Activated naive CD8-positive, alpha-beta T cell treated with anti-CD3 and anti-CD28 coated beads, Interleukin-2, amount 10 ng/mL, durations not matched to agents 7 days and 5 days (primary cell): ENCODE measurements at regions not wholly inside any gene's neighbourhood (a gene's known extent, or its start where the extent isn't known, plus 50 kb on each side); places are given as distances from the start of the nearest gene placed in this dataset.
"Not testable (repeated sequence)": the region's sequence is repeated elsewhere in the genome, so short reads cannot be mapped to it uniquely, and the experiment has no call there.

Experiments
- ATAC-seq: fragments of 150-1000 bp; cut with Tn5 transposase; one replicate; pipeline ENCODE4 v1.10.0; 2021; ENCODE audit warnings: low read depth, moderate library complexity
- POLR2A ChIA-PET: fragments of 350-600 bp; sonication (Branson Sonifier 250); formaldehyde crosslinking; loops from one replicate; lab custom pipeline; 2021; ENCODE audit warnings: antibody characterized with exemption; lab: Charles Lee
- DNase-seq: peaks from one replicate; pipeline ENCODE4 v3.0.0; 2021
- H3K27ac Mint-ChIP-seq: one replicate; pipeline ENCODE4 v1.8.0; 2022; ENCODE audit warnings: mild to moderate bottlenecking, mixed read lengths
- H3K27me3 Mint-ChIP-seq: one replicate; pipeline ENCODE4 v1.8.0; 2022; ENCODE audit warnings: mild to moderate bottlenecking, moderate library complexity, mixed read lengths
- H3K36me3 Mint-ChIP-seq: one replicate; pipeline ENCODE4 v1.8.0; 2021; ENCODE audit warnings: mild to moderate bottlenecking, mixed read lengths
- H3K4me1 Mint-ChIP-seq: one replicate; pipeline ENCODE4 v1.8.0; 2021; ENCODE audit warnings: mixed read lengths
- H3K4me3 Mint-ChIP-seq: one replicate; pipeline ENCODE4 v1.8.0; 2022; ENCODE audit warnings: mild to moderate bottlenecking, moderate library complexity, mixed read lengths
- H3K9me3 Mint-ChIP-seq: one replicate; pipeline ENCODE4 v1.8.0; 2021; ENCODE audit warnings: mixed read lengths

DNA sequence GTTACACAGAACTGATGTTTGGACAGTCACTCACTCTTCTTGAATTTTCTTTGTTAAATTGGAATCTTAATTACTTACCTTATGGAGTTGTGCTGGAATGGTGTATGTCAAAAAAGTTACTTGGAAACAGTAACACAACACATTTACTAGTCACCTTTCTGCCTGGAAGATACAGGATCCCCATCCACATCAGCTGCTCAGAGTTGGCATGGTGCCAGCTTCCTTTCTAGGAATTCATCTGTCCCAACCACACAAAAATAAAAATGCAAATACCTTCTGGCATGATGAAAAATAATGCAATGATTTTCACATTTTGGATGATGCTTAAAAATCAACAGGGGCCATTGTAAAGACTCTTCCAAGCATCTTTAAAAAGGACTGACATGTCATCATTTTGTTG, 341.5 kb downstream of the TMEM38B start:
- POLR2A ChIA-PET: no interaction called here
- Mint-ChIP-seq H3K27me3 (no peaks in the 10 kb centered on the region), H3K27ac (no peak overlapping the region), H3K4me1 (no peaks in the 10 kb centered on the region), H3K4me3 (no peak overlapping the region), H3K9me3 (no peaks in the 10 kb centered on the region), H3K36me3 (no peaks in the 10 kb centered on the region)
- DNase-seq (no peak), ATAC-seq (no peak)

DNA sequence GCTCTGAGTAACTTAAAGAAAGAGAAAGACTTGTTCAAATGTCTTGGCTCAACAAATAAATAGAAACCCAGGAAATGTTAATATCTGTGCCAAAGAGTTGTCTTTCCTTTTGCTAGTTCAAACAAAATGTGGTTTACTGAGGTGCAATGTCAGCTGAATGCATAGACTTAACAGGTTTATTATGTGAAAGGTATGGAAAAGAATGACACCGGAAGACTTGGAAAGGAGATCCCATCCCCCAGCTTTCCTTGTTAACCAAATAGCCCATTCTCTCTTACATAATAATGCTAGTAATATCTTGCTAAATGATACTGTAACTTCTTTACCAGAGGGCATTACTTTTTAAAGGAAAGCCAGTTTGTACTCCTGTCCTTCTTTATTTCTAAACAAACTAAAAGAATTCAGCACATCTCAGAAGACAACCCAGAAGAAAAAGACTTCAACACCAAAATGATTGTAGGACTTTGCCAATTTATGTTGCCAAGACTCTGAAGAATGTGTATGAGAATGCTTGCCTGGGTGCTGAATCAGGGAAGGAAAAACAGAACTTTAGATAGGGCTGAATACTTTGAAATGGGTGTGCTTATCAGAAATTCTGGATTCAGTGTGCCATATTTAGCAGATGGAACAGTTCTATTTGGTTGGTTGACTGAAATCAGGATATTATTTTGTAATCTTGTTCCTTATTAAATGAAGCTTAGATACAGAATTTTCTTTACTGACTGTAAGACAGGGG, 344.1 kb downstream of the TMEM38B start:
- H3K4me3 Mint-ChIP-seq: no peak overlapping the region
- ATAC-seq: no peak
- POLR2A ChIA-PET: no interaction called here
- no peak overlapping the region for H3K27ac Mint-ChIP-seq
- DNase-seq: no peak
- no peaks in the 10 kb centered on the region for H3K9me3 Mint-ChIP-seq
- no peaks in the 10 kb centered on the region for H3K27me3 Mint-ChIP-seq
- H3K4me1 Mint-ChIP-seq: no peaks in the 10 kb centered on the region
- no peaks in the 10 kb centered on the region for H3K36me3 Mint-ChIP-seq

DNA sequence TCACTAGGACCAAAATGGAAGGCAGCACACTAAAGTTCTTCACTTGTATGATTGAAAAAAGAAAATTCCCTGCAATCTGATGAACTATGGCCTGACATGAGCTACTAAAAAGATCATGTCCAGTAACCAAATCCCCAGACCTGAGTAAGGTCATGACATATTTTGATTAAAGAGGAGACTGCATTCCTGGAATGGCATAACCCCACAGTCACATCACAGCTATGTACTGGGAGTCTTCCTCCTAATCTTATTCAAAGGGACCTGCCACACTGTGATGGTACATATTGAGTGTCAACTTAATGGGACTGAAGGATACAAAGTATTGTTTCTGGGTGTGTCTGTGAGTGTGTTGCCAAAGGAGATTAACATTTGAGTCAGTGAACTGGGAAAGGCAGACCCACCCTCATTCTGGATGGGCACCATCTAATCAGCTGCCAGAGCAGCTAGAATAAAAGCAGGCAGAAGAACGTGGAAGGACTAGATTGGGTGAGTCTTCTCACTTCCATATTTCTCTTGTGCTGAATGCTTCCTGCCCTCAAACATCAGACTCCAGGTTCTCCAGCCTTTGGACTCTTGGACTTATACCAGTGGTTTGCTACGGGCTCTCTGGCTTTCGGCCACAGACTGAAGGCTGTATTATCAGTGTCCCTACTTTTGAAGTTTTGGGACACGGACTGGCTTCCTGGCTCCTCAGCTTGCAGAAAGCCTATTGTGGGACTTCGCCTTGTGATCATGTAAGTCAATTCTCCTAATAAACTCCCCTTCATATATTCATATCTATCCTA, 345.0 kb downstream of the TMEM38B start:
- H3K4me3 Mint-ChIP-seq: no peak overlapping the region
- H3K4me1 Mint-ChIP-seq: no peaks in the 10 kb centered on the region
- no peaks in the 10 kb centered on the region for H3K9me3 Mint-ChIP-seq
- no peaks in the 10 kb centered on the region for H3K36me3 Mint-ChIP-seq
- H3K27ac Mint-ChIP-seq: no peak overlapping the region
- POLR2A ChIA-PET: no interaction called here
- ATAC-seq (no peak), DNase-seq (no peak)
- H3K27me3 Mint-ChIP-seq: no peaks in the 10 kb centered on the region

DNA sequence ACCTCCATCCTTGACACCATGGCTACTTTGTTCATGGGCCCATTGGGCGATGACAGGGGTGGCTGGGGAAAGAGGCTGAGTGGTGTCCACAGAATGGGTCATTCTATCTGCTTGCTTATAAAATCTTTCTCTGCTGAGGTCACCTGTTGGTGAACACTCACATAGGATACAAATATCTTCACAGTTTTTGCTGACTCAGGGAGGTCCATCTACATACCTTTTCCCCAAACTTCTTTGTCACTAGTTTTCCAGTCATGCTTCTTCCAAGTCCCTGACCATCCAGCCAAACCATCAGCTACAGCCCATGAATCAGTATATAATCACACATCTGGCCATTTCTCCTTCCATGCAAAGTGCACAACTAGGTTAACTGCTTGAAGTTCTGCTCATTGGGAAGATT, 347.6 kb downstream of the TMEM38B start:
- H3K4me1 Mint-ChIP-seq, H3K27ac Mint-ChIP-seq, H3K36me3 Mint-ChIP-seq, H3K4me3 Mint-ChIP-seq, DNase-seq, POLR2A ChIA-PET, ATAC-seq, H3K9me3 Mint-ChIP-seq, H3K27me3 Mint-ChIP-seq: not testable (repeated sequence)

DNA sequence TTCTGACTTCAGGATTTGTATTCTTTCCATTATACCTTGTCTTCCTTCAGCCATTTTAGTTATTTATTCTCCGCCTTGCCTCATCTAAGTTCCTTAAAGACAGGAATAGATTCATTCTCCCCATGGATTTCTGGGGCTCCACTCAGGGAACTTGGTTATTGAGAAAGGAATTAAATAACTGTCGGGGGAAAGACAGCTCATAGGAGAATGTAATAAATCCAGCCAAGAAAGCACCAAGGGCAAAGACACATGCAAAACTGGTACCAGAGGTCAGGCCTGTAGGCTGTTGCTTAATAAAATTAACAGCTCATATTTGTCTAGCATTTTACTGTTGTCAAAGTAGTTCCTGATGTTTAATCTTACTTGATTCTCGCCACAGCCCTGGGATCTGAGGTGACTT, 357.2 kb downstream of the TMEM38B start:
- H3K9me3 Mint-ChIP-seq: peaks cover 2% of the 10 kb centered on the region
- H3K36me3 Mint-ChIP-seq: no peaks in the 10 kb centered on the region
- H3K4me3 Mint-ChIP-seq: no peak overlapping the region
- no peaks in the 10 kb centered on the region for H3K27me3 Mint-ChIP-seq
- no peak for DNase-seq
- H3K4me1 Mint-ChIP-seq: no peaks in the 10 kb centered on the region
- POLR2A ChIA-PET: no interaction called here
- no peak for ATAC-seq
- no peak overlapping the region for H3K27ac Mint-ChIP-seq

DNA sequence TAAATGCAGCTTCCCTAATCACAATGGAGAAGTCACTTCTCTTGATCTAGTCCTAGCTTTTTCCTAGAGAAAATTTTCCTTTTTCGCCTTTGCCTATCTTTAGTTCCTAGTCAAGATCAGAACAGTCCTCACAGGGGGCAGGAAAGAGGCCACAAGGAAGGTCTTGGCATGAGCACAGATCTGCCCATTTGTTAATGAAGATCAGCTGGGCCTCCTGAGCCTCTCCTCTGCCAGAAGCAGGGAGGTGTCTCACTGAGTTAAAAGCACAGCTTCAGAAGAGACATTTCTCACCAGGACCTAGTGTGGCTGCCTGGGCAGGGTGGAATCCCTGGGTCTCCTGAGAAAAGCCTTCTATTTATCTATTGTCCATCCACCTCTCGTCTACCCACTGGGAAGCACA, 357.8 kb downstream of the TMEM38B start:
- Mint-ChIP-seq H3K9me3 (peaks cover 2% of the 10 kb centered on the region), H3K27ac (no peak overlapping the region), H3K4me1 (no peaks in the 10 kb centered on the region), H3K36me3 (no peaks in the 10 kb centered on the region), H3K4me3 (no peak overlapping the region), H3K27me3 (no peaks in the 10 kb centered on the region)
- DNase-seq (no peak), ATAC-seq (no peak)
- POLR2A ChIA-PET: no interaction called here

DNA sequence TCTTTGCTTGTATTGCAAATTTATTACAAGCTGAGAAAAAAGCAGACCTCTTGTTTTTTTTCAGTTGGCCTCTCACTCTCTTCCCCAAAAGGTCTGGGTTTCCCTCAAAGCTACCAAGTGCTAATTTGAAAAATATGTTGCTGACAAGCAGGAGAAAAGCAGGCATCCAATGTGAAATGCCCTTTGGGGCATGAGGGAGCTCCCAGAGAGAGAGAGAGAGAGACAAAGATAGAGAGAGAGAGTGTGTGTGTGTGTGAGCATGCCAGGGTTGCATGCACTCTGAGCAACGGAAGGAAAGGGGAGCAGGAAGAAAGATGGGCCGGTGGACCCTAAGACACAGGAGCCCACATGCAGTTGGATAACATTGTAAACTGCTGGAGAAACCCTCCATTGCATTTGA, 358.4 kb downstream of the TMEM38B start:
- Mint-ChIP-seq H3K36me3 (no peaks in the 10 kb centered on the region), H3K27ac (no peak overlapping the region), H3K9me3 (peaks cover 2% of the 10 kb centered on the region), H3K27me3 (no peaks in the 10 kb centered on the region), H3K4me1 (no peaks in the 10 kb centered on the region), H3K4me3 (no peak overlapping the region)
- ATAC-seq (no peak), DNase-seq (no peak)
- POLR2A ChIA-PET: no interaction called here

DNA sequence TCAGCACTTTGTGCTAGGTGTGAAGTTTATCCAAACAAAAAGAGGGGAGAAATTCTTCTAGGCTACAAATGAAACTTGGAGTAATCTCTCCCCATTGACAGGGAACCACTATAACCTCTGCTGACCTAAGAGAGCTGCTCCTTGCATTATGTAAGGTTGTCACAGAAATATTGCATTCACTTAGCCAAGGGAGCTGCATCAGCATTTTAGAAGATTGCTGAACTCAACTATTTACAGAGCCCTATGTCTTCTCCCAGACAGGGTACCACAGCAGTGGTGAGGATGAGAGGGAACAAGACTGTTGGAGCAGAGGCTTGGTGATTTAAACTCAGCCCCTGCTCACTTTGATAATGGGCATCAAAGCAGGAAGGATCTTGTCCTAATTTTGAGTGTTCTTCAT, 362.0 kb downstream of the TMEM38B start:
- no peak for ATAC-seq
- no peaks in the 10 kb centered on the region for H3K27me3 Mint-ChIP-seq
- H3K27ac Mint-ChIP-seq: no peak overlapping the region
- H3K4me1 Mint-ChIP-seq: no peaks in the 10 kb centered on the region
- no peak overlapping the region for H3K4me3 Mint-ChIP-seq
- DNase-seq: no peak
- no peaks in the 10 kb centered on the region for H3K36me3 Mint-ChIP-seq
- POLR2A ChIA-PET: no interaction called here
- peaks cover 2% of the 10 kb centered on the region for H3K9me3 Mint-ChIP-seq

DNA sequence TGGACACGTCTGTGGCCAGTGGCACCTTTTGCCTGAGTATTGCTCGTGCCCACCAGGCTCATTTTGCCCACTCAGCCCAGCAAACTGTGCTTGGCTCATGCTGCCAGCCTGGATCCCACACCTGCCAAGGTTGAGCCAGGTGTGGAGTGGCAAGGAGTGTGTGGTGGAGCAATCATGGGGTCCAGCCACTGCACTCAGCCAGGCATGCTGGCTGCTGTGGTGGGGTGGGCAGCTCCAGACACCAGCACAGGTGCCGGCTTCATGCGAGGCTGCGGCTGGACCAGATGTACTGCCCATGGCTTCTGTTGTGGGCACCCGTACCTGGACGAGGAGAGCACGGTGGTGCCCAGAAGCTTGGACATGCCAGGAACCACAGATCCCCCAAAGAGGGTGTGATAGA, 364.1 kb downstream of the TMEM38B start:
- no peak overlapping the region for H3K27ac Mint-ChIP-seq
- no peak for ATAC-seq
- no peaks in the 10 kb centered on the region for H3K4me1 Mint-ChIP-seq
- no peak overlapping the region for H3K4me3 Mint-ChIP-seq
- peaks cover 2% of the 10 kb centered on the region for H3K27me3 Mint-ChIP-seq
- H3K36me3 Mint-ChIP-seq: no peaks in the 10 kb centered on the region
- no peak for DNase-seq
- peaks cover 2% of the 10 kb centered on the region for H3K9me3 Mint-ChIP-seq
- POLR2A ChIA-PET: no interaction called here

DNA sequence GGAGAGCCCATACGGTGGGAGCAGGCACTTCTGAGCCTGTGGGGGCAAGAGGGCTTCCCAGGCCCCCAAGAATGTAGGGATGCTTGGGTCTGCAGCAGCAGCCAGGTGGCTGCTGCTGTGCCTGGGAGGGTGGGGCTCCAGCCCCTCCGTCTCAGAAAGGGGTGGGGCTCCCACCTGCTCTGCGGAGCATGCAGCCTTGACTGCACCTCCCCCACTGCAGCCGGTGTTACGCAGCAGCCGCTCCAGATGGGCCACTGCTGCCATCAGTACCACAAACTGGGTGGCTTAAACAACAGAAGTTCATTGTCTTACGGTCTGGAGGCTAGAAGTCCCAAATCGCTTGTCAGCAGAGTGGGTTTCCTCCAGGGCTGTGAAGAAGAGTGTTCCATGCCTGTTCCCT, 365.5 kb downstream of the TMEM38B start:
- Mint-ChIP-seq H3K27ac (no peak overlapping the region), H3K27me3 (peaks cover 2% of the 10 kb centered on the region), H3K9me3 (no peaks in the 10 kb centered on the region), H3K4me1 (no peaks in the 10 kb centered on the region), H3K36me3 (no peaks in the 10 kb centered on the region), H3K4me3 (no peak overlapping the region)
- POLR2A ChIA-PET: no interaction called here
- ATAC-seq (no peak), DNase-seq (no peak)

DNA sequence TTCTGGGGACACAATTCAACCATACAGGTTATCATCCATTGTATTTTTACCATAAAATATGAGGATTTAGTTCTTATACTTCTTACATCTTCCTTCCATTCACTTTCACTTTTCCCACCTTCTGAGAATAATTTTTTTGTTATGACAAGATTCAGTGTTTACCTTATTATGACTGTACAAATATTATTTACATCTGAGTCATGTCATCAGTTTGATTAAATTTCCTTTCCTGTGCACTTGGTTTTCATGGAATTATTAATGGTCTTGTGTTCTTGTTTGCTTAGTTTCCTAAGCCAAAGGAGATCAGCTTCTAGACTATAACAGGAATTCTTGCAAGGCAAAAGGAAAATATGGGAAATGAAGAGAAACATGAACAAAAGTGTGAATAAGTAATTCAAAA, 366.5 kb downstream of the TMEM38B start:
- H3K4me1 Mint-ChIP-seq: no peaks in the 10 kb centered on the region
- DNase-seq (no peak), ATAC-seq (no peak)
- POLR2A ChIA-PET: no interaction called here
- H3K36me3 Mint-ChIP-seq: no peaks in the 10 kb centered on the region
- no peak overlapping the region for H3K4me3 Mint-ChIP-seq
- no peak overlapping the region for H3K27ac Mint-ChIP-seq
- no peaks in the 10 kb centered on the region for H3K9me3 Mint-ChIP-seq
- peaks cover 2% of the 10 kb centered on the region for H3K27me3 Mint-ChIP-seq

DNA sequence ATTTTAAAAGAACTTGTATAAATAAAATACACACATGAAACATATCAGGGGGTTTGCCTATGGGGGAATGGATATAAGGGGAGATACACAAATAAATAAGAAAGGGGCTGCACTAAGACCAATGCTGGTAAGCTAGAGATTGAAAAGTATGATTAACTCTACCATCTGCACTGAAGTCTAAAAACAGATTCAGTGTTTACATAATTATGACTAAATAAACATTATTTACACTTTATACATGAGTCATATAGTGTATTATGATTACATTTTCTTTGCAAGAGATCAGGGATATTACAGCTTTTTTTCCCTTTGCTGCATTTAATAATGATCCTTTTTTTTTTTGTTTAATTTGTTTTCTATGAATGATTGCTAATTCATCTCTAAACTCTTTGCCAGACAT, 367.9 kb downstream of the TMEM38B start:
- POLR2A ChIA-PET: no interaction called here
- peaks cover 2% of the 10 kb centered on the region for H3K27me3 Mint-ChIP-seq
- no peaks in the 10 kb centered on the region for H3K9me3 Mint-ChIP-seq

DNA sequence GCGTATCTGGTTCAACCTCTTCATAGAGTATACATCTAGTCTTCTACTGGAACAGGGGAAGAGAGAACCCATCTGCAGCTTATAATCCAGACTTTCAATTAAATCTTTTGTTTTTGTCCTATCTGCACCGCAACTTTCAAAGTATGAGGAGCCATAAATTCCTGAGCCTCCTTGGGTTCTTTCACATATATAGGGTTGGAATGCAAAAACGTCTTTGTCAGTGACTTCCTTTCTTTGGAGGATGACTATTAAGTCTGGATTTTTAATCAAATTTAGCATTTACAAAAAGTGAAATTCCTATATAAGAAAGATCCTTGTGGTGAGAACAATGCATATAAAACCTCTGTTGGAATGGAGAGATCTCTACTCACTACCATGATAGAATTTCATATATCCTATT, 370.8 kb downstream of the TMEM38B start:
- H3K27me3 Mint-ChIP-seq: peaks cover 2% of the 10 kb centered on the region
- POLR2A ChIA-PET: no interaction called here
- no peak for ATAC-seq

More for the DNA sequence above, 367.9 kb downstream of the TMEM38B start:
- Mint-ChIP-seq H3K36me3 (no peaks in the 10 kb centered on the region), H3K4me1 (no peaks in the 10 kb centered on the region), H3K27ac (no peak overlapping the region), H3K4me3 (no peak overlapping the region)
- no peak for ATAC-seq
- DNase-seq: no peak

DNA sequence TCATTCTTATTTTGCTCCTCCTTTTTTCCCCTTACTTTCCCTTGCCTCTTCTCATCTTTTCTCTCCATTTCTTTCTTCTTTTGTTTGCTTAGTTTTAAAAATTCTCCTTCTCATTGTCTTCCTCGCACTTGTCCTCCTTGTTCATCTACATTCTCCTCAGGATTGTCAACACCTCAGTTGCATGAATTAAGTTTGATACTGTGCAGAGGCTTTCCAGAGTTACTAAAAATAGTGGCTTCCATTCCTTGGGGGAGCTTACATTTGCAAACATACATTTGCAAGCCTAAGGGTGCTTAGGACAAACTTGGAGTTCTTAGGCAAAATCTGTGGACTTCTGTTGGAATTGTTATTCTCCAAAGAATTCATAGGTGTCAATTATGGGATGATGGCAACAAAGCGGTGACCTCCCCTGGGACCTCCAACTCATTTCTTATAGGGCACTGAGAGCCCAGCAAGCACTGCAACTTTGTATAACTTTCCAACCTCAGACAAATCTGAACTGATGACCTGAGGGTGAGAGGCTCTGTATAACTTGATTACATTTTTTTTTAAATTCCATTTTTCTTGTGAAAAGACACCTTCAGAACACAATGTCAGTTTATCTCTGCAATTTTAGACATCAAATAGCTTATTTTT, 371.4 kb downstream of the TMEM38B start:
- H3K4me1 Mint-ChIP-seq: no peaks in the 10 kb centered on the region
- no peaks in the 10 kb centered on the region for H3K36me3 Mint-ChIP-seq
- H3K9me3 Mint-ChIP-seq: no peaks in the 10 kb centered on the region
- DNase-seq (no peak), ATAC-seq (no peak)
- H3K27me3 Mint-ChIP-seq: peaks cover 2% of the 10 kb centered on the region
- no peak overlapping the region for H3K4me3 Mint-ChIP-seq
- no peak overlapping the region for H3K27ac Mint-ChIP-seq
- POLR2A ChIA-PET: no interaction called here

More for the DNA sequence above, 370.8 kb downstream of the TMEM38B start:
- H3K27ac Mint-ChIP-seq: no peak overlapping the region
- no peak overlapping the region for H3K4me3 Mint-ChIP-seq
- no peaks in the 10 kb centered on the region for H3K4me1 Mint-ChIP-seq
- H3K36me3 Mint-ChIP-seq: no peaks in the 10 kb centered on the region
- no peaks in the 10 kb centered on the region for H3K9me3 Mint-ChIP-seq
- no peak for DNase-seq
